ENCODE measurements at regions not wholly inside any gene's neighbourhood (a gene's known extent, or its start where the extent isn't known, plus 50 kb on each side); places are given as distances from the start of the nearest gene placed in this dataset.

GRCh38 chr6:78565997-78566396 is 301.4 kb upstream of the IRAK1BP1 start:
- Histone ChIP-seq H3K4ac (ENCODE audit: low read depth, low read length) (no peak overlapping the region), H3K18ac (ENCODE audit: low read depth, low read length) (no peak overlapping the region), H3K9ac (ENCODE audit: low read depth, low read length) (no peak overlapping the region), H4K8ac (ENCODE audit: low read depth in 2 of 2, low read length in 2 of 2) (no peak overlapping the region), H2AK5ac (ENCODE audit: low read depth, low read length) (no peak overlapping the region), H3K9me3 (ENCODE audit: control insufficient read depth, insufficient read depth, low read length) (no peaks in the 10 kb centered on the region), H3K56ac (ENCODE audit: extremely low read depth, insufficient read depth, low read length) (no peak overlapping the region), H3K27me3 (ENCODE audit: control insufficient read depth, insufficient read depth, low read length) (no peaks in the 10 kb centered on the region), H2BK15ac (ENCODE audit: low read depth, low read length) (no peak overlapping the region), H3K4me2 (ENCODE audit: low read depth, low read length) (no peak overlapping the region), H4K20me1 (ENCODE audit: insufficient read depth, low read length) (no peaks in the 10 kb centered on the region), H2BK5ac (ENCODE audit: low read depth, low read length, poor library complexity, severe bottlenecking) (no peak overlapping the region), H3K79me1 (ENCODE audit: low read depth in 1 of 2, low read length in 2 of 2) (no peaks in the 10 kb centered on the region), H3K36me3 (ENCODE audit: control insufficient read depth, insufficient read depth, low read length) (no peaks in the 10 kb centered on the region), H2BK20ac (ENCODE audit: low read depth, low read length) (no peak overlapping the region), H3K4me1 (ENCODE audit: control insufficient read depth, insufficient read depth, low read length) (no peaks in the 10 kb centered on the region; the same call in 1 of the 2 replicates), H3K27ac (ENCODE audit: insufficient read depth, low read length) (no peak overlapping the region), H4K91ac (ENCODE audit: insufficient read depth, low read depth, low read length) (no peak overlapping the region), H3K14ac (replicated peaks; ENCODE audit: low read depth, low read length) (no peak overlapping the region), H2AFZ (replicated peaks; ENCODE audit: low read length, poor library complexity) (no peak overlapping the region), H4K5ac (ENCODE audit: low read depth, low read length) (no peak overlapping the region), H3K4me3 (ENCODE audit: insufficient read depth, low read depth, low read length) (no peak overlapping the region), H3K23ac (ENCODE audit: low read depth, low read length) (no peak overlapping the region), H2AK9ac (replicated peaks; ENCODE audit: low read depth, low read length, poor library complexity) (no peak overlapping the region), H2BK120ac (ENCODE audit: low read depth, low read length) (no peak overlapping the region), H3K9me1 (ENCODE audit: insufficient read depth, low read length) (no peaks in the 10 kb centered on the region)
- intact Hi-C loops (cut with micrococcal nuclease) (no loop called here), dilution Hi-C loops (cut with HindIII; ENCODE audit: low sequenced_read_pairs, unreplicated experiment) (no loop called here), in situ Hi-C loops (cut with MboI; ENCODE audit: low sequenced_read_pairs) (no loop called here)
- ChIA-PET CTCF (no interaction called here), POLR2A (ENCODE audit: unreplicated experiment) (no interaction called here)
- BruUV-seq (replicated peaks), result no TSS peak
- WGBS, 2 experiments (ENCODE audit: extremely low coverage in 2 of 2, insufficient read length in 1 of 2), result no CpG with 5 or more reads among the region's 2 CpGs
- no peak for TF ChIP-seq FOS (IDR thresholded peaks at IDR 0.05; ENCODE audit: low read depth, low read length)
- ATAC-seq (ENCODE audit: low read depth) (no peak), DNase-seq (no peak)

Data from IMR-90 (cell line).